ENCODE measurements at regions not wholly inside any gene's neighbourhood (a gene's known extent, or its start where the extent isn't known, plus 50 kb on each side); places are given as distances from the start of the nearest gene placed in this dataset.

GRCh38 chr2:173760553-173760952 is 204.6 kb downstream of the SP3 start:
- Histone ChIP-seq H3K4me1 (ENCODE audit: insufficient read depth) (no peaks in the 10 kb centered on the region), H3K9me3 (no peaks in the 10 kb centered on the region), H3K27me3 (no peaks in the 10 kb centered on the region), H3K4me3 (no peak overlapping the region), H3K36me3 (no peaks in the 10 kb centered on the region), H3K27ac (no peak overlapping the region)
- DNase-seq = no peak
- TF ChIP-seq EP300 (IDR thresholded peaks at IDR 0.05) (no peak), POLR2A (IDR thresholded peaks at IDR 0.05) (no peak), CTCF (IDR thresholded peaks at IDR 0.05) (no peak)
- intact Hi-C loops (cut with DNase I) = no loop called here
- WGBS, 3 donors = 2 to 9% (median 3%) methylated on average over 3 of the region's 3 CpGs

GRCh38 chr2:173761603-173762119 is 203.5 kb downstream of the SP3 start:
- Histone ChIP-seq H3K36me3 (no peaks in the 10 kb centered on the region), H3K9me3 (no peaks in the 10 kb centered on the region), H3K4me3 (no peak overlapping the region), H3K27me3 (no peaks in the 10 kb centered on the region), H3K4me1 (ENCODE audit: insufficient read depth) (no peaks in the 10 kb centered on the region), H3K27ac (no peak overlapping the region)
- intact Hi-C loops (cut with DNase I) = no loop called here
- 76 to 88% (median 88%) methylated on average over 8 of the region's 8 CpGs for WGBS, 3 donors
- no peak for DNase-seq
- TF ChIP-seq CTCF (IDR thresholded peaks at IDR 0.05) (no peak), EP300 (IDR thresholded peaks at IDR 0.05) (no peak), POLR2A (IDR thresholded peaks at IDR 0.05) (no peak)

- TF ChIP-seq CTCF (IDR thresholded peaks at IDR 0.05) (no peak), POLR2A (IDR thresholded peaks at IDR 0.05) (no peak)
- intact Hi-C loops (cut with DNase I) = no loop called here
- no peaks in the 10 kb centered on the region for H3K9me3 ChIP-seq
- H3K27me3 ChIP-seq = no peaks in the 10 kb centered on the region
- no peaks in the 10 kb centered on the region for H3K36me3 ChIP-seq
- no peaks in the 10 kb centered on the region for H3K4me1 ChIP-seq (ENCODE audit: insufficient read depth)
- no peak for DNase-seq
- H3K4me3 ChIP-seq = no peak overlapping the region
- no peak overlapping the region for H3K27ac ChIP-seq
- 89% methylated on average over 2 of the region's 2 CpGs for WGBS, 3 donors
These were observed 203.0 kb downstream of the SP3 start for GRCh38 chr2:173762221-173762620.

GRCh38 chr2:173762864-173763263 is 202.3 kb downstream of the SP3 start:
- Histone ChIP-seq H3K9me3 (no peaks in the 10 kb centered on the region), H3K36me3 (no peaks in the 10 kb centered on the region), H3K4me3 (no peak overlapping the region), H3K27me3 (no peaks in the 10 kb centered on the region), H3K27ac (no peak overlapping the region), H3K4me1 (ENCODE audit: insufficient read depth) (no peaks in the 10 kb centered on the region)
- intact Hi-C loops (cut with DNase I) = no loop called here
- WGBS, 3 donors = 92 to 100% (median 95%) methylated on average over 2 of the region's 2 CpGs
- TF ChIP-seq POLR2A (IDR thresholded peaks at IDR 0.05) (no peak), CTCF (IDR thresholded peaks at IDR 0.05) (no peak), EP300 (IDR thresholded peaks at IDR 0.05) (no peak)
- no peak for DNase-seq

Data from ovary (tissue), 7 donors.